ENCODE measurements at regions not wholly inside any gene's neighbourhood (a gene's known extent, or its start where the extent isn't known, plus 50 kb on each side); places are given as distances from the start of the nearest gene placed in this dataset.

- no peak for TF ChIP-seq EZH2 (IDR thresholded peaks at IDR 0.05; ENCODE audit: insufficient read depth, poor library complexity, severe bottlenecking)
- no peak for TF ChIP-seq EZH2phosphoT487 (IDR thresholded peaks at IDR 0.05; ENCODE audit: insufficient read depth, low read depth)
Measured at GRCh38 chr1:239944666-239945065, 147.0 kb upstream of the FMN2 start.

All from GM23248 (cell line).